H9 (cell line): ENCODE measurements at regions not wholly inside any gene's neighbourhood (a gene's known extent, or its start where the extent isn't known, plus 50 kb on each side); places are given as distances from the start of the nearest gene placed in this dataset.

Experiments
- DNase-seq: peaks from one replicate; pipeline ENCODE4 v3.0.0-alpha.2; 2017
- H2AFZ ChIP-seq: one replicate; pipeline ENCODE4 v1.6.1; 2013; ENCODE audit warnings: mild to moderate bottlenecking, low read length, control low read depth, moderate library complexity
- H2AK5ac ChIP-seq: 2 replicates; pipeline ENCODE4 v1.6.1; 2013; ENCODE audit warnings: low read length, control low read depth, mixed read lengths; ENCODE audit not compliant: insufficient read length
- H2BK120ac ChIP-seq: one replicate; pipeline ENCODE4 v1.6.1; 2013; ENCODE audit warnings: low read depth, mild to moderate bottlenecking, low read length, control low read depth, inconsistent platforms; ENCODE audit not compliant: poor library complexity, severe bottlenecking
- H2BK12ac ChIP-seq: 2 replicates; pipeline ENCODE4 v1.6.1; 2013; ENCODE audit warnings: low read length, control low read depth, mixed read lengths, low read depth; ENCODE audit not compliant: insufficient read length
- H2BK15ac ChIP-seq: 2 replicates; pipeline ENCODE4 v1.6.1; 2013; ENCODE audit warnings: low read depth, low read length, control low read depth
- H2BK20ac ChIP-seq: one replicate; pipeline ENCODE4 v1.6.1; 2013; ENCODE audit warnings: low read depth, mild to moderate bottlenecking, low read length, control low read depth, inconsistent platforms; ENCODE audit not compliant: poor library complexity, severe bottlenecking
- H2BK5ac ChIP-seq: 2 replicates; pipeline ENCODE4 v1.6.1; 2013; ENCODE audit warnings: low read length, control low read depth, mixed read lengths; ENCODE audit not compliant: insufficient read length
- H3K14ac ChIP-seq: 2 replicates; pipeline ENCODE4 v1.6.1; 2013; ENCODE audit warnings: low read length, control low read depth; ENCODE audit not compliant: insufficient read depth
- H3K18ac ChIP-seq: 2 replicates; pipeline ENCODE4 v1.6.1; 2013; ENCODE audit warnings: low read depth, mild to moderate bottlenecking, mixed read lengths, low read length, control low read depth; ENCODE audit not compliant: insufficient read length
- H3K23ac ChIP-seq: 2 replicates; pipeline ENCODE4 v1.6.1; 2013; ENCODE audit warnings: low read length, control low read depth, mixed read lengths, low read depth; ENCODE audit not compliant: insufficient read length
- H3K23me2 ChIP-seq: 2 replicates; pipeline ENCODE4 v1.6.1; 2013; ENCODE audit warnings: low read depth, mild to moderate bottlenecking, mixed read lengths, low read length, control low read depth; ENCODE audit not compliant: insufficient read length, poor library complexity, severe bottlenecking
- H3K27ac ChIP-seq: 2 replicates; pipeline ENCODE4 v1.5.1; 2013; ENCODE audit warnings: low read length, control low read depth, mixed read lengths, low read depth; ENCODE audit not compliant: insufficient read length
- H3K27me3 ChIP-seq: 2 replicates; pipeline ENCODE4 v1.6.1; 2013; ENCODE audit warnings: low read length, control low read depth, inconsistent platforms; ENCODE audit not compliant: insufficient read depth
- H3K4ac ChIP-seq: 2 replicates; pipeline ENCODE4 v1.6.1; 2013; ENCODE audit warnings: low read depth, mild to moderate bottlenecking, control low read depth, inconsistent platforms, low read length, moderate library complexity
- H3K4me1 ChIP-seq: 2 replicates; pipeline ENCODE4 v1.6.1; 2013; ENCODE audit warnings: low read length, control low read depth, inconsistent platforms; ENCODE audit not compliant: insufficient read depth
- H3K4me2 ChIP-seq: 2 replicates; pipeline ENCODE4 v1.6.1; 2013; ENCODE audit warnings: low read length, control low read depth, mixed read lengths; ENCODE audit not compliant: insufficient read length, insufficient read depth
- H3K56ac ChIP-seq: 2 replicates; pipeline ENCODE4 v1.6.1; 2013; ENCODE audit warnings: low read depth, mild to moderate bottlenecking, mixed read lengths, low read length, control low read depth; ENCODE audit not compliant: insufficient read length
- H3K79me1 ChIP-seq: 2 replicates; pipeline ENCODE4 v1.6.1; 2013; ENCODE audit warnings: low read depth, mild to moderate bottlenecking, moderate library complexity, low read length, control low read depth, inconsistent platforms; ENCODE audit not compliant: insufficient read depth, poor library complexity, severe bottlenecking
- H3K79me2 ChIP-seq: 2 replicates; pipeline ENCODE4 v1.6.1; 2013; ENCODE audit warnings: low read length, control low read depth, inconsistent platforms; ENCODE audit not compliant: insufficient read depth
- H3K9ac ChIP-seq: 2 replicates; pipeline ENCODE4 v1.6.1; 2013; ENCODE audit warnings: low read length, control low read depth, mixed read lengths; ENCODE audit not compliant: insufficient read length; ENCODE audit errors: extremely low read depth
- H3K9me3 ChIP-seq: one replicate; pipeline ENCODE4 v1.6.1; 2013; ENCODE audit warnings: low read depth, low read length, inconsistent platforms; ENCODE audit not compliant: control insufficient read depth
- H3T11ph ChIP-seq: one replicate; pipeline ENCODE4 v1.6.1; 2013; ENCODE audit warnings: mild to moderate bottlenecking, low read length, control low read depth, inconsistent platforms
- H4K20me1 ChIP-seq: one replicate; pipeline ENCODE4 v1.6.1; 2013; ENCODE audit not compliant: control insufficient read depth, insufficient read length, insufficient read depth
- H4K5ac ChIP-seq: 2 replicates; pipeline ENCODE4 v1.6.1; 2013; ENCODE audit warnings: low read depth, mild to moderate bottlenecking, mixed read lengths, low read length, control low read depth; ENCODE audit not compliant: insufficient read length
- H4K8ac ChIP-seq: replicated peaks from 2 replicates; pipeline ENCODE4 v1.6.1; 2013; ENCODE audit warnings: low read length, control low read depth, mixed read lengths, low read depth; ENCODE audit not compliant: insufficient read length
- H4K91ac ChIP-seq: 2 replicates; pipeline ENCODE4 v1.6.1; 2013; ENCODE audit warnings: low read depth, mild to moderate bottlenecking, moderate library complexity, mixed read lengths, low read length, control low read depth; ENCODE audit not compliant: insufficient read length
- H3K27ac Mint-ChIP-seq, 3 experiments: 2 replicates in 2 of 3; 3 replicates in 1 of 3; pipeline ENCODE4 v1.8.0; 2020 to 2021; ENCODE audit warnings: mixed read lengths in 3 of 3, mild to moderate bottlenecking in 1 of 3, moderate library complexity in 1 of 3
- H3K27me3 Mint-ChIP-seq: 2 replicates; pipeline ENCODE4 v1.8.0; 2021; ENCODE audit warnings: low read depth, mild to moderate bottlenecking, moderate library complexity, mixed read lengths
- H3K36me3 Mint-ChIP-seq, 3 experiments: 2 replicates in 2 of 3; 3 replicates in 1 of 3; pipeline ENCODE4 v1.8.0; 2020 to 2021; ENCODE audit warnings: low read depth in 3 of 3, mixed read lengths in 3 of 3; ENCODE audit not compliant: insufficient read depth in 1 of 3
- H3K4me1 Mint-ChIP-seq, 2 experiments: 2 replicates each; pipeline ENCODE4 v1.8.0; 2020; ENCODE audit warnings: mixed read lengths in 2 of 2
- H3K4me3 Mint-ChIP-seq, 2 experiments: 2 replicates in 1 of 2; 3 replicates in 1 of 2; pipeline ENCODE4 v1.8.0; 2020 to 2021; ENCODE audit warnings: mild to moderate bottlenecking in 2 of 2, mixed read lengths in 2 of 2, moderate library complexity in 1 of 2
- H3K9me3 Mint-ChIP-seq, 2 experiments: 2 replicates in 1 of 2; 3 replicates in 1 of 2; pipeline ENCODE4 v1.8.0; 2020; ENCODE audit warnings: mild to moderate bottlenecking in 2 of 2, mixed read lengths in 2 of 2, moderate library complexity in 1 of 2
- CTCF ChIP-seq: fragments of 200-600 bp; sonication (generic); conservative IDR thresholded peaks from 3 replicates; pipeline ENCODE4 v1.8.0; 2021; ENCODE audit warnings: antibody characterized with exemption, mild to moderate bottlenecking
- WGBS: extraction: QIAGEN DNeasy Blood & Tissue Kit; methylation state at CpG from one replicate; pipeline ENCODE4 v1.1.7; 2013; ENCODE audit warnings: missing lambda C conversion rate, low lambda C conversion rate, mixed read lengths; ENCODE audit not compliant: insufficient read length; ENCODE audit errors: extremely low coverage; 5-methylcytosine and 5-hydroxymethylcytosine counted together

- Mint-ChIP-seq H3K36me3 (no peaks in the 10 kb centered on the region), H3K27ac (peak overlapping the region in 1 of 3 experiments; percentile 27; a peak in 1 of 7 replicates), H3K27me3 (no peaks in the 10 kb centered on the region), H3K9me3 (peaks cover 0 to 5% of the 10 kb centered on the region in 2 experiments; a peak in 3 of 5 replicates), H3K4me3 (no peak overlapping the region), H3K4me1 (peaks cover 2 to 8% of the 10 kb centered on the region in 2 experiments; a peak in 2 of 4 replicates)
- Histone ChIP-seq H4K20me1 (no peaks in the 10 kb centered on the region), H3K4me1 (no peaks in the 10 kb centered on the region), H3K14ac (no peak overlapping the region), H2BK12ac (no peak overlapping the region), H3T11ph (no peak overlapping the region), H3K79me1 (no peaks in the 10 kb centered on the region), H2BK15ac (no peak overlapping the region), H3K4ac (no peak overlapping the region), H3K23me2 (no peaks in the 10 kb centered on the region), H4K5ac (no peak overlapping the region), H3K27ac (no peak overlapping the region), H3K56ac (no peak overlapping the region), H2BK120ac (no peak overlapping the region), H4K8ac (no peak overlapping the region), H3K9ac (no peak overlapping the region), H3K9me3 (no peaks in the 10 kb centered on the region), H4K91ac (no peak overlapping the region), H2AK5ac (no peak overlapping the region), H3K27me3 (no peaks in the 10 kb centered on the region), H2BK5ac (no peak overlapping the region), H2AFZ (no peak overlapping the region), H2BK20ac (no peak overlapping the region), H3K4me2 (no peak overlapping the region), H3K79me2 (no peaks in the 10 kb centered on the region), H3K23ac (no peak overlapping the region), H3K18ac (no peak overlapping the region)
- no CpG with 5 or more reads among the region's 1 CpG for WGBS
- no peak for DNase-seq
- TF ChIP-seq CTCF = no peak
These were observed 872.6 kb downstream of the FLRT2 start for GRCh38 chr14:86402545-86402944.
